GM12878 (cell line): ENCODE measurements at regions not wholly inside any gene's neighbourhood (a gene's known extent, or its start where the extent isn't known, plus 50 kb on each side); places are given as distances from the start of the nearest gene placed in this dataset.

ENCODE experiments used
- ATAC-seq: fragments of 200-7000 bp; cut with Tn5 transposase; 3 replicates; pipeline ENCODE4 v1.9.1; 2020; ENCODE audit warnings: mild to moderate bottlenecking, moderate library complexity
- BruUV-seq: library from RNA; stranded (reverse); fragments of 400-500 nt; replicated peaks from 2 replicates; lab custom pipeline; 2021; lab: Mats Ljungman, UMichigan
- CTCF ChIA-PET: fragments of 300-600 bp; sonication (Branson Sonifier 250); formaldehyde crosslinking; extraction: SDS; loops from one replicate; lab custom pipeline; 2021; ENCODE audit warnings: inconsistent platforms; lab: Yijun Ruan, JAX
- POLR2A ChIA-PET: fragments of 350-600 bp; formaldehyde crosslinking; extraction: SDS; loops from one replicate; lab custom pipeline; 2021; ENCODE audit warnings: inconsistent platforms; lab: Charles Lee
- RAD21 ChIA-PET: fragments of 300-600 bp; sonication (Branson Sonifier 250); formaldehyde crosslinking; loops from one replicate; lab custom pipeline; 2023; ENCODE audit warnings: antibody characterized with exemption; ENCODE audit not compliant: unreplicated experiment; lab: Charles Lee
- SMC1A ChIA-PET: fragments of 300-600 bp; sonication (Branson Sonifier 250); formaldehyde crosslinking; loops from one replicate; lab custom pipeline; 2023; ENCODE audit not compliant: unreplicated experiment, uncharacterized antibody; lab: Charles Lee
- DNase-seq: peaks from one replicate; pipeline ENCODE4 v3.0.0-alpha.2; 2011; ENCODE audit warnings: low read depth, low spot score
- FAIRE-seq: peaks from 3 replicates; lab custom pipeline; 2011; peaks lifted over from hg19 to GRCh38; lab: Jason Lieb, UNC
- H2AFZ ChIP-seq: 2 replicates; pipeline ENCODE4 v1.6.0; 2011; ENCODE audit warnings: low read depth, low read length, control low read depth; ENCODE audit not compliant: control insufficient read depth
- H3K27ac ChIP-seq: 2 replicates; pipeline ENCODE4 v1.5.1; 2011; ENCODE audit warnings: control low read depth; ENCODE audit not compliant: control insufficient read depth, insufficient read depth
- H3K27me3 ChIP-seq, 2 experiments: replicated peaks in 1 of 2; 2 replicates each; pipeline versions ENCODE4 v1.6.0 to v1.6.1; 2011; ENCODE audit warnings: low read length in 1 of 2; ENCODE audit not compliant: control insufficient read depth in 2 of 2, insufficient read depth in 2 of 2
- H3K36me3 ChIP-seq, 2 experiments: 2 replicates each; pipeline ENCODE4 v1.5.1; 2011; ENCODE audit warnings: low read length in 1 of 2; ENCODE audit not compliant: control insufficient read depth in 2 of 2, insufficient read depth in 2 of 2
- H3K4me1 ChIP-seq: 2 replicates; pipeline ENCODE4 v1.6.1; 2011; ENCODE audit warnings: mild to moderate bottlenecking, low read length, moderate library complexity, mixed read lengths; ENCODE audit not compliant: control insufficient read depth, insufficient read depth
- H3K4me2 ChIP-seq: 2 replicates; pipeline ENCODE4 v1.6.0; 2011; ENCODE audit warnings: control low read depth; ENCODE audit not compliant: control insufficient read depth, insufficient read depth
- H3K4me3 ChIP-seq: fragments of 200-600 bp; sonication (generic); 2 replicates; pipeline ENCODE4 v1.5.1; 2016
- H3K79me2 ChIP-seq: 2 replicates; pipeline ENCODE4 v1.6.0; 2011; ENCODE audit warnings: low read length; ENCODE audit not compliant: control insufficient read depth, insufficient read depth
- H3K9ac ChIP-seq: 2 replicates; pipeline ENCODE4 v1.8.0; 2011; ENCODE audit warnings: low read length, control low read depth, mixed read lengths; ENCODE audit not compliant: control insufficient read depth, insufficient read depth
- H3K9me3 ChIP-seq: replicated peaks from 3 replicates; pipeline ENCODE4 v1.5.1; 2011; ENCODE audit warnings: mild to moderate bottlenecking, low read length; ENCODE audit not compliant: control insufficient read depth, insufficient read depth
- H4K20me1 ChIP-seq: 2 replicates; pipeline ENCODE4 v1.6.0; 2011; ENCODE audit not compliant: control insufficient read depth, insufficient read depth
- CUX1 ChIP-seq: IDR thresholded peaks from 2 replicates; pipeline ENCODE4 v1.6.1; 2012; ENCODE audit warnings: improper control_type of control experiment, low read depth, low read length; ENCODE audit not compliant: insufficient replicate concordance
- IRF4 ChIP-seq: IDR thresholded peaks from 2 replicates; pipeline ENCODE4 v1.6.1; 2011; ENCODE audit warnings: low read depth, low read length
- YBX1 ChIP-seq: fragments of 450-650 bp; IDR thresholded peaks from 2 replicates; pipeline ENCODE4 v1.6.1; 2016; ENCODE audit warnings: antibody characterized with exemption
- ZNF274 ChIP-seq: IDR thresholded peaks from one replicate; pipeline ENCODE4 v1.8.0; 2011; ENCODE audit not compliant: insufficient read length, insufficient read depth
- WGBS: methylation state at CpG from one replicate; pipeline ENCODE4 v1.1.6; 2016; ENCODE audit warnings: low lambda C conversion rate; ENCODE audit not compliant: insufficient replicate concordance, insufficient coverage; ENCODE audit errors: missing lambda C conversion rate; 5-methylcytosine and 5-hydroxymethylcytosine counted together
- in situ Hi-C: fragments of 300-500 bp; cut with MboI; formaldehyde crosslinking; loops from 9 replicates; pipeline ENCODE4 v1.14.3; 2018; ENCODE audit warnings: mixed read lengths
- intact Hi-C: fragments of 100-400 bp; cut with micrococcal nuclease; formaldehyde crosslinking; loops from one replicate; pipeline ENCODE4 v1.14.2; 2022; ENCODE audit not compliant: unreplicated experiment

- RAD21 ChIA-PET, result no interaction called here
- Histone ChIP-seq H3K9ac (no peak overlapping the region), H3K4me3 (no peak overlapping the region), H3K27ac (no peak overlapping the region), H3K4me1 (no peaks in the 10 kb centered on the region), H2AFZ (no peak overlapping the region), H3K36me3 (no peaks in the 10 kb centered on the region), H3K27me3 (no peaks in the 10 kb centered on the region; a peak in 1 of 4 replicates), H4K20me1 (no peaks in the 10 kb centered on the region), H3K4me2 (no peak overlapping the region), H3K79me2 (no peaks in the 10 kb centered on the region), H3K9me3 (no peaks in the 10 kb centered on the region)
- no TSS peak for BruUV-seq
- DNase-seq (no peak), FAIRE-seq (no peak), ATAC-seq (no peak)
- in situ Hi-C loops, result no loop called here
- CTCF ChIA-PET, result no interaction called here
- POLR2A ChIA-PET, result no interaction called here
- intact Hi-C loops, result no loop called here
- no peak for TF ChIP-seq YBX1
- no peak for TF ChIP-seq CUX1
- TF ChIP-seq IRF4, result no peak
- no peak for TF ChIP-seq ZNF274
- 17% methylated on average over 2 of the region's 2 CpGs for WGBS
- SMC1A ChIA-PET, result no interaction called here
Measured at GRCh38 chr7:25325186-25325757, 97.0 kb upstream of the NPVF start.
